Common myeloid progenitor, CD34-positive (primary cell): ENCODE measurements at regions not wholly inside any gene's neighbourhood (a gene's known extent, or its start where the extent isn't known, plus 50 kb on each side); places are given as distances from the start of the nearest gene placed in this dataset.

Experiments
- CTCF ChIA-PET: fragments of 350-600 bp; sonication (Branson Sonifier 250); formaldehyde crosslinking; loops from one replicate; lab custom pipeline; 2021; ENCODE audit warnings: antibody characterized with exemption; lab: Charles Lee
- POLR2A ChIA-PET: fragments of 350-600 bp; sonication (Branson Sonifier 250); formaldehyde crosslinking; loops from one replicate; lab custom pipeline; 2021; ENCODE audit warnings: antibody characterized with exemption; lab: Charles Lee
- DNase-seq, 3 donors: peaks; one replicate each; pipeline versions ENCODE4 v3.0.0 to v3.0.0-alpha.2; 2013
- H3K27ac ChIP-seq, 2 experiments: 1 replicate in 1 of 2; 2 replicates in 1 of 2; pipeline ENCODE4 v1.7.0; 2013; ENCODE audit warnings: inconsistent platforms in 2 of 2, low read length in 2 of 2, mild to moderate bottlenecking in 2 of 2, low read depth in 1 of 2, moderate library complexity in 1 of 2; ENCODE audit not compliant: severe bottlenecking in 2 of 2, insufficient read depth in 1 of 2, poor library complexity in 1 of 2
- H3K27me3 ChIP-seq, 5 experiments: replicated peaks in 2 of 5; 1 replicate in 3 of 5; 2 replicates in 2 of 5; pipeline versions ENCODE4 v1.6.1 to v1.7.0; 2013; ENCODE audit warnings: low read length in 4 of 5, mild to moderate bottlenecking in 2 of 5, moderate library complexity in 2 of 5, inconsistent platforms in 1 of 5; ENCODE audit not compliant: insufficient read depth in 5 of 5, control insufficient read depth in 4 of 5
- H3K36me3 ChIP-seq, 4 experiments: 1 replicate in 2 of 4; 2 replicates in 2 of 4; pipeline versions ENCODE4 v1.6.1 to v1.7.0; 2013; ENCODE audit warnings: low read length in 3 of 4, control low read depth in 1 of 4, mild to moderate bottlenecking in 1 of 4; ENCODE audit not compliant: control insufficient read depth in 4 of 4, insufficient read depth in 4 of 4
- H3K4me1 ChIP-seq, 4 experiments: 1 replicate in 3 of 4; 2 replicates in 1 of 4; pipeline versions ENCODE4 v1.6.1 to v1.7.1; 2013; ENCODE audit warnings: low read length in 3 of 4, mild to moderate bottlenecking in 3 of 4, control low read depth in 1 of 4, inconsistent platforms in 1 of 4, moderate library complexity in 1 of 4; ENCODE audit not compliant: control insufficient read depth in 4 of 4, insufficient read depth in 4 of 4; ENCODE audit errors: control extremely low read depth in 1 of 4
- H3K4me3 ChIP-seq, 7 experiments: 1 replicate in 4 of 7; 2 replicates in 3 of 7; pipeline versions ENCODE4 v1.5.1 to v1.7.0; 2013; ENCODE audit warnings: mild to moderate bottlenecking in 7 of 7, low read length in 6 of 7, moderate library complexity in 6 of 7, inconsistent platforms in 2 of 7, low read depth in 2 of 7, control low read depth in 1 of 7; ENCODE audit not compliant: insufficient read depth in 4 of 7, control insufficient read depth in 1 of 7; ENCODE audit errors: extremely low read depth in 1 of 7
- H3K9me3 ChIP-seq, 5 experiments: 1 replicate in 4 of 5; 2 replicates in 1 of 5; pipeline versions ENCODE4 v1.6.1 to v1.7.1; 2013; ENCODE audit warnings: low read length in 4 of 5, mild to moderate bottlenecking in 2 of 5, inconsistent platforms in 1 of 5, low read depth in 1 of 5, moderate library complexity in 1 of 5; ENCODE audit not compliant: control insufficient read depth in 4 of 5, insufficient read depth in 2 of 5; ENCODE audit errors: control extremely low read depth in 1 of 5
- WGBS: methylation state at CpG from one replicate; pipeline ENCODE4 v1.1.5; 2013; ENCODE audit not compliant: insufficient coverage; 5-methylcytosine and 5-hydroxymethylcytosine counted together

DNA sequence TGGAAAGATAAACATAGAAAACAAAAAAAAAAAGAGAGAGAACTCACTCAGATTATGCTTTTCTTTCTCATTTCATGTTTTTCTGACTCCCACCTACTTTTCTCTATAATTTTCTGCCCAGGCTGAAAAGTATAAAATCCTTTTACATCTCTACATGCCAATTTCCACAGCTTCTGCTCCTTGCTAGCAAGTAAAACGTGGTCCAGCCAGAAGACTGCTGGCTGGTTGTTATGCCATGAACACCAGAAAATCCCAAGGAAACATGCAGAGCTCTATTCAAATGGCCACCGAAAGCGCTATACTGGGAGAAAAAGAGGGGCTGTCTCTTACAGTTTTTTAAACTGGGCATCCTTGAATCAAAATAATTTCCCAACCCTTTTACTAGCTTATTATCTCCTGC is 512.8 kb upstream of the ID4 start:
- Histone ChIP-seq H3K9me3 (no peaks in the 10 kb centered on the region), H3K4me3 (no peak overlapping the region), H3K27me3 (no peaks in the 10 kb centered on the region), H3K4me1 (peaks cover 0 to 15% (median 3%) of the 10 kb centered on the region in 4 experiments), H3K36me3 (no peaks in the 10 kb centered on the region), H3K27ac (no peak overlapping the region)
- WGBS, result 100% methylated on average over 1 of the region's 3 CpGs
- CTCF ChIA-PET, result interaction anchor here (1.0 kb wide), 1 partner anchor 15 kb away, joined by 3 read pairs; no protein-coding TSS in a partner anchor
- POLR2A ChIA-PET, result no interaction called here
- DNase-seq, result no peak

DNA sequence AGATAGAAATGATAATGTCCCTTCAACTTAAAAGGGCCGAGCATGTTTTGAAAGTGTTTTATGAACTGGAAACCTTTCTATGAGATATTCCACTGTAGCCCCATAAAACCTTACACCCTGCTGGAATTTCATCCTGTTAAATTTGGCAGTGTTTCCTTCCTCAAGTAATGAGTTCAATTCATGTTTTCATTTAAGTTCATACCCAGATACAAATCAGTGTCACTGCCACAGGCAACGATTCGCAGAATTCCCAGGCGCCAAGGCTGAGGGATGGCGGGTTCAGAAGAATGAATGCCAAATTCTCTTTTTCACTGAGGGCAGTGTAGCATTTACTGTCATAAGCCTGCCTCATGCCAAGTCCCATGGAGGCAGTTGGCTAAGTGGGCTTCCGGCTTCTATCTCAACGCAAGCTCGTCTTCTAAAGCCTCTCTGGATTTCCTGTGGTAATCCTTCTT is 511.8 kb upstream of the ID4 start:
- H3K36me3 ChIP-seq, result no peaks in the 10 kb centered on the region
- CTCF ChIA-PET, result no interaction called here
- no peak overlapping the region for H3K27ac ChIP-seq
- no peak overlapping the region for H3K4me3 ChIP-seq
- WGBS, result 83% methylated on average over 4 of the region's 8 CpGs
- H3K4me1 ChIP-seq, result peaks cover 0 to 15% (median 3%) of the 10 kb centered on the region in 4 experiments
- DNase-seq, result no peak
- POLR2A ChIA-PET, result no interaction called here
- H3K9me3 ChIP-seq, result no peaks in the 10 kb centered on the region
- no peaks in the 10 kb centered on the region for H3K27me3 ChIP-seq

DNA sequence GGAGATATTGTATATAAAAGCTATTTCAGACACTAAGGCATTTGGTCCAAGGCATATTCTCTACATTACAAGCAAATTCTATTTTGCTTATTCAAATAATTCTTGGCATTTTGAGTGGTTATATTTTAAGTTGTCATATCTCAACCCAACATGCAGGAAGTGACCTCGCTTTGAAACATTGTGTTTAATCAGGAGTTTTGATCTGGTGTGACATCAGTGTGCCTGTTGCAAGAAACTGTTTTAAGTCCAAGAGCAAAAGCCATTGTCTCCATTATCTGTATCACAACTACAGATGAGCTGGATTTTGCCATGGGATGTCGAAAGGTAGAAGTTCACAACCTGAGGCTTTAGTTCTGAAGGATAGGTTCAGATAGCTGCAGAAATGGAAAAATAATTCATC is 509.9 kb upstream of the ID4 start:
- H3K4me3 ChIP-seq, result peak overlapping the region in 1 of 7 experiments; percentile 23
- peak; percentile 34 to 80 (median 62) for DNase-seq
- H3K4me1 ChIP-seq, result peaks cover 0 to 15% (median 3%) of the 10 kb centered on the region in 4 experiments
- POLR2A ChIA-PET, result no interaction called here
- no peaks in the 10 kb centered on the region for H3K27me3 ChIP-seq
- H3K36me3 ChIP-seq, result no peaks in the 10 kb centered on the region
- CTCF ChIA-PET, result no interaction called here
- no peaks in the 10 kb centered on the region for H3K9me3 ChIP-seq
- WGBS, result no CpG with 5 or more reads among the region's 2 CpGs
- H3K27ac ChIP-seq, result no peak overlapping the region

DNA sequence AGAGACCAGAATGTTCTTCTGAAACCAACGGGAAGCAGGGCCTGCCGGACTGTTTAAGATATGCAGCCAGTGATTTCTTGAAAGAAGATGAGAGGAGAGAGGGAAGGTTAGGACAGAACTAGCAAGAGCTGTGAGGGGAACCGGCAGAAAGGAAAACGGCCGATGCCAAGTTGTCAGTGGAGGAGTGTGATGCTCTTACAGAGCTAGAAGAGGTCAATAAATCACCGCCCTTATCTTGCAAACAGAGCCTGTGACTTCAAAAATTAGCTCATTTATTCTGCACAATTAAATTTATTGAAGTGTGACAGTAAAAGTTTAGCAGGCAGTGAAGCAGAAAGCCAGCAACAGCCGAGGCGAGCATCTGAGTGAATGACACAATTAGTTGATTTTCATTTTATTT is 509.5 kb upstream of the ID4 start:
- CTCF ChIA-PET, result no interaction called here
- POLR2A ChIA-PET, result no interaction called here
- Histone ChIP-seq H3K27me3 (no peaks in the 10 kb centered on the region), H3K9me3 (no peaks in the 10 kb centered on the region), H3K36me3 (no peaks in the 10 kb centered on the region), H3K27ac (no peak overlapping the region), H3K4me3 (peak overlapping the region in 1 of 7 experiments; percentile 23), H3K4me1 (peaks cover 0 to 15% (median 3%) of the 10 kb centered on the region in 4 experiments)
- peak; percentile 7 to 71 (median 35) for DNase-seq
- WGBS, result 0% methylated on average over 1 of the region's 8 CpGs

DNA sequence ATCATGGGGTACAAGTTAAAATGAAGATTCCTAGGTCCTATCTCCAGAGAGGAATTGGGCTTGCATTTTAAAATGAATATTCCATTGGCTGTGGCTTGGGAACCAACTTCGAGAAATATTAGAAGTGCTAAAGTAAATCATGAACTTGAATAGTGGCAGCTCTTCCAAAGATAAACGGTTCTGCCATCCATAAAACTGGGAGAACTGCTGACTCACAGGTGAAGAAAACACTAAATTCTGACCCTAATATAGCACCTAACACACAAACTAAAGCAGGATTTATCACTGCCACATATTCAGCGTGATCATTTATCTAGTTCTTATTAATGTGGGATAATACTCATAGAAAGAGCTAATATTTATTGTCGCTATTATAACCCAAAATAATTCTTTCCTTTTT is 508.1 kb upstream of the ID4 start:
- no CpG with 5 or more reads among the region's 4 CpGs for WGBS
- H3K27me3 ChIP-seq, result no peaks in the 10 kb centered on the region
- H3K27ac ChIP-seq, result no peak overlapping the region
- H3K36me3 ChIP-seq, result no peaks in the 10 kb centered on the region
- H3K9me3 ChIP-seq, result no peaks in the 10 kb centered on the region
- ChIA-PET CTCF (no interaction called here), POLR2A (no interaction called here)
- H3K4me3 ChIP-seq, result no peak overlapping the region
- H3K4me1 ChIP-seq, result peaks cover 0 to 15% (median 3%) of the 10 kb centered on the region in 4 experiments
- DNase-seq, result no peak

DNA sequence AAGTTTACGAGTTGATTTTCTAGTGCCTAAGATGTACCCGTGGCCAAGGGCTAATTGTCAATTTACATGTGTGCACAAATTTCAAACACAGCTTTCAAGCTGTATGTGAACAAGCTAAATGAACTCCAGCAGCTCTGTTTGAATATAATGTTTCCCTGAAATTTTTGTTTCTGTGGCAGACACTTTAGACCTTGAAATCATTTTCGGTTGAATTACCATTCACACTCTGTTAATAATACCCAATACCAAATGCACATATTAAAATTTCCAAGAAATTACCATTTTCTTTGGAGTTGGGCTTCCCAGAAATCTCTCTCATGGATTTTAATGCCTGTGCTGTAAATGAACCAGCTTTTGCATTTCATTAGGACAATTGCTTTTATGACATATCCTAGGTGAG is 506.1 kb upstream of the ID4 start:
- CTCF ChIA-PET, result no interaction called here
- Histone ChIP-seq H3K27ac (no peak overlapping the region), H3K4me1 (peaks cover 0 to 15% (median 3%) of the 10 kb centered on the region in 4 experiments), H3K9me3 (no peaks in the 10 kb centered on the region), H3K27me3 (no peaks in the 10 kb centered on the region), H3K4me3 (no peak overlapping the region), H3K36me3 (no peaks in the 10 kb centered on the region)
- no peak for DNase-seq
- POLR2A ChIA-PET, result no interaction called here
- 100% methylated on average over 3 of the region's 3 CpGs for WGBS

DNA sequence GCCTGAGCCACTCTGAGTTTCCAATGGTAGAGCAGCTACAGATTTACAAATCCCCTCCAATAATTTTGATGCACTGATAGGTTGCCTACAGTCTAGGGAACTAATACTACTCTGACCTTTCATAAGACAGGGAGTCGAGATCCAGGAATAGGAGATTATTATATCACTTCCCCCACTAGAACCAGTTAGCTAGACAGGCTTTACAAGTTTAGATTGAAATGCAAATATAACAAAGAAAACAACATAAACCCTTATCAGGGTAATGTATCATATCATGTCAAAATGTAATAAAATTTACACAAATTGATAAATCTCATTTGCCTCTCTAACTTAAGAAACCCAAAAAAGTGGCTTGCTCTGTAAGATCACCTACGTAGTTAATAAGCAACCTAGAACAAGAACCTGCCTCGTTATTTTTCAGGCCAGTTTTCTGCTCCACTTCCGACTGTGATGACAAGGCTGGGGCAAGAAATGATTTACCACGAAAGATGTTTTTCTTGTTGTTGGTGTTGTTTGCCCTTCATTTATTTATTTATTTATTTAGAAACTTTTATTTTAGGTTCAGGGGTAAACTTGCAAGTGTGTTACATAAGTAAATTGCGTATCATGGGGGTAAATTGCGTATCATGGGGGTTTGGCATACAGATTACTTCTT is 504.2 kb upstream of the ID4 start:
- 100% methylated on average over 2 of the region's 7 CpGs for WGBS
- DNase-seq, result no peak
- ChIA-PET CTCF (no interaction called here), POLR2A (no interaction called here)
- no peaks in the 10 kb centered on the region for H3K9me3 ChIP-seq
- H3K36me3 ChIP-seq, result no peaks in the 10 kb centered on the region
- H3K27me3 ChIP-seq, result no peaks in the 10 kb centered on the region
- H3K4me3 ChIP-seq, result no peak overlapping the region
- H3K4me1 ChIP-seq, result peaks cover 0 to 6% (median 1%) of the 10 kb centered on the region in 4 experiments
- no peak overlapping the region for H3K27ac ChIP-seq
